Hepatocyte (in vitro differentiated cells): ENCODE measurements at regions not wholly inside any gene's neighbourhood (a gene's known extent, or its start where the extent isn't known, plus 50 kb on each side); places are given as distances from the start of the nearest gene placed in this dataset.

Experiments
- DNase-seq: peaks from one replicate; pipeline ENCODE4 v3.0.0-alpha.2; 2016; ENCODE audit warnings: low spot score
- H2AFZ ChIP-seq: fragments of 200-600 bp; sonication (generic); 2 replicates; pipeline ENCODE4 v1.6.0; 2016; ENCODE audit warnings: antibody characterized with exemption, mild to moderate bottlenecking
- H3K27ac ChIP-seq: fragments of 200-600 bp; sonication (generic); 2 replicates; pipeline ENCODE4 v1.5.1; 2016; ENCODE audit warnings: mild to moderate bottlenecking
- H3K27me3 ChIP-seq: fragments of 200-600 bp; sonication (generic); 2 replicates; pipeline ENCODE4 v1.6.1; 2016
- H3K36me3 ChIP-seq: fragments of 200-600 bp; sonication (generic); replicated peaks from 2 replicates; pipeline ENCODE4 v1.5.1; 2016; ENCODE audit warnings: low read depth; ENCODE audit not compliant: insufficient read depth
- H3K4me1 ChIP-seq: fragments of 200-600 bp; sonication (generic); 2 replicates; pipeline ENCODE4 v1.5.1; 2016; ENCODE audit warnings: mild to moderate bottlenecking, moderate library complexity; ENCODE audit not compliant: insufficient read depth
- H3K4me2 ChIP-seq: fragments of 200-600 bp; sonication (generic); 2 replicates; pipeline ENCODE4 v1.6.0; 2016
- H3K4me3 ChIP-seq: fragments of 200-600 bp; sonication (generic); 2 replicates; pipeline ENCODE4 v1.5.1; 2016; ENCODE audit warnings: mild to moderate bottlenecking
- H3K79me2 ChIP-seq: fragments of 200-600 bp; sonication (generic); 2 replicates; pipeline ENCODE4 v1.6.0; 2017; ENCODE audit warnings: mild to moderate bottlenecking
- H3K9me2 ChIP-seq: fragments of 200-600 bp; sonication (generic); replicated peaks from 2 replicates; pipeline ENCODE4 v1.6.0; 2017; ENCODE audit warnings: mild to moderate bottlenecking; ENCODE audit not compliant: insufficient read depth
- H3K9me3 ChIP-seq: fragments of 200-600 bp; sonication (generic); 2 replicates; pipeline ENCODE4 v1.5.1; 2016; ENCODE audit warnings: low read depth, mild to moderate bottlenecking
- H4K20me1 ChIP-seq: fragments of 200-600 bp; sonication (generic); 2 replicates; pipeline ENCODE4 v1.6.0; 2016; ENCODE audit warnings: mild to moderate bottlenecking; ENCODE audit not compliant: insufficient read depth, poor library complexity, severe bottlenecking
- EZH2 ChIP-seq: fragments of 200-600 bp; sonication (generic); IDR thresholded peaks from 2 replicates; pipeline ENCODE4 v1.6.1; 2016; ENCODE audit warnings: antibody characterized with exemption, mild to moderate bottlenecking, borderline replicate concordance
- EZH2phosphoT487 ChIP-seq: fragments of 200-600 bp; sonication (generic); IDR thresholded peaks from one replicate; pipeline ENCODE4 v1.6.1; 2018; ENCODE audit warnings: antibody characterized with exemption, mild to moderate bottlenecking, low read depth, moderate library complexity; ENCODE audit not compliant: unreplicated experiment, severe bottlenecking
- WGBS: methylation state at CpG from one replicate; pipeline ENCODE4 v1.1.6; 2016; ENCODE audit warnings: low lambda C conversion rate; ENCODE audit errors: missing lambda C conversion rate; 5-methylcytosine and 5-hydroxymethylcytosine counted together
- TF ChIP-seq, protein P1 (sequence below): fragments of 200-600 bp; sonication (generic); IDR thresholded peaks from 2 replicates; pipeline ENCODE4 v1.5.1; 2016; ENCODE audit warnings: antibody characterized with exemption, mild to moderate bottlenecking; ENCODE audit not compliant: poor library complexity

GRCh38 chr7:85815526-85815925 is 628.7 kb upstream of the SEMA3D start:
- TF ChIP-seq, protein P1, sequence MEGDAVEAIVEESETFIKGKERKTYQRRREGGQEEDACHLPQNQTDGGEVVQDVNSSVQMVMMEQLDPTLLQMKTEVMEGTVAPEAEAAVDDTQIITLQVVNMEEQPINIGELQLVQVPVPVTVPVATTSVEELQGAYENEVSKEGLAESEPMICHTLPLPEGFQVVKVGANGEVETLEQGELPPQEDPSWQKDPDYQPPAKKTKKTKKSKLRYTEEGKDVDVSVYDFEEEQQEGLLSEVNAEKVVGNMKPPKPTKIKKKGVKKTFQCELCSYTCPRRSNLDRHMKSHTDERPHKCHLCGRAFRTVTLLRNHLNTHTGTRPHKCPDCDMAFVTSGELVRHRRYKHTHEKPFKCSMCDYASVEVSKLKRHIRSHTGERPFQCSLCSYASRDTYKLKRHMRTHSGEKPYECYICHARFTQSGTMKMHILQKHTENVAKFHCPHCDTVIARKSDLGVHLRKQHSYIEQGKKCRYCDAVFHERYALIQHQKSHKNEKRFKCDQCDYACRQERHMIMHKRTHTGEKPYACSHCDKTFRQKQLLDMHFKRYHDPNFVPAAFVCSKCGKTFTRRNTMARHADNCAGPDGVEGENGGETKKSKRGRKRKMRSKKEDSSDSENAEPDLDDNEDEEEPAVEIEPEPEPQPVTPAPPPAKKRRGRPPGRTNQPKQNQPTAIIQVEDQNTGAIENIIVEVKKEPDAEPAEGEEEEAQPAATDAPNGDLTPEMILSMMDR: no peak
- TF ChIP-seq EZH2: no peak
- TF ChIP-seq EZH2phosphoT487: no peak
- H4K20me1 ChIP-seq: no peaks in the 10 kb centered on the region
- no peaks in the 10 kb centered on the region for H3K36me3 ChIP-seq
- H3K9me2 ChIP-seq: no peaks in the 10 kb centered on the region
- no peak overlapping the region for H3K4me3 ChIP-seq
- no peaks in the 10 kb centered on the region for H3K9me3 ChIP-seq
- no peak overlapping the region for H3K27ac ChIP-seq
- no peak overlapping the region for H3K4me2 ChIP-seq
- DNase-seq: no peak
- H3K79me2 ChIP-seq: no peaks in the 10 kb centered on the region
- H3K27me3 ChIP-seq: no peaks in the 10 kb centered on the region
- no peaks in the 10 kb centered on the region for H3K4me1 ChIP-seq
- H2AFZ ChIP-seq: no peak overlapping the region

DNA sequence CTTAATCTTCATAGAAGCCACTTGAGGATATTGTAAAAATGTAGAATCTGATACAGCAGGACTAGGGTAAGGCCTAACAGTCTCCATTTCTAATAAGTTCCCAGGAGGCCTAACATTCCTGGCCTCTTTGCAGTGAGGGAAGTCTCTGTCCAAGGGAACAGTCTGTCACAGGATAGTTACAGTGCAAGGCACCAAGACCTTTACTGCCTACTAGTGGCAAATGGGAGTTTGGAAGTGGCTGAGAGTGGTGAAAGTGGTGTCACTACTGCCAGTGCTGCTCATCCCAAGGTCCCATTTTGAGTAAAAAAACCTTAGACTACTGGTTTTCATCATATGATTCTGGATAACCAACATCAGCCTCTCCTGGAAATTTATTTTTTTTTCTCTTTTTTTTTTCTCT is 619.5 kb upstream of the SEMA3D start:
- H3K9me2 ChIP-seq: no peaks in the 10 kb centered on the region
- TF ChIP-seq EZH2 (no peak), EZH2phosphoT487 (no peak)
- TF ChIP-seq, protein P1: no peak
- no peaks in the 10 kb centered on the region for H3K9me3 ChIP-seq
- no peak for DNase-seq
- no peak overlapping the region for H3K4me3 ChIP-seq
- no peaks in the 10 kb centered on the region for H3K27me3 ChIP-seq
- no peaks in the 10 kb centered on the region for H3K36me3 ChIP-seq
- H4K20me1 ChIP-seq: no peaks in the 10 kb centered on the region
- no peaks in the 10 kb centered on the region for H3K4me1 ChIP-seq
- no peak overlapping the region for H3K4me2 ChIP-seq
- no peak overlapping the region for H3K27ac ChIP-seq
- H2AFZ ChIP-seq: no peak overlapping the region
- no peaks in the 10 kb centered on the region for H3K79me2 ChIP-seq

- H3K27ac ChIP-seq: no peak overlapping the region
- no peaks in the 10 kb centered on the region for H3K79me2 ChIP-seq
- no peaks in the 10 kb centered on the region for H3K9me2 ChIP-seq
- H2AFZ ChIP-seq: no peak overlapping the region
- no peaks in the 10 kb centered on the region for H3K9me3 ChIP-seq
- no peak for TF ChIP-seq EZH2phosphoT487
- TF ChIP-seq, protein P1: no peak
- no peak for TF ChIP-seq EZH2
- no peaks in the 10 kb centered on the region for H3K27me3 ChIP-seq
- DNase-seq: no peak
- no peaks in the 10 kb centered on the region for H4K20me1 ChIP-seq
- no peaks in the 10 kb centered on the region for H3K36me3 ChIP-seq
- H3K4me2 ChIP-seq: no peak overlapping the region
- no peak overlapping the region for H3K4me3 ChIP-seq
- no peaks in the 10 kb centered on the region for H3K4me1 ChIP-seq
These were observed 618.8 kb upstream of the SEMA3D start for GRCh38 chr7:85805656-85806055.

GRCh38 chr7:85805249-85805648 is 618.4 kb upstream of the SEMA3D start:
- TF ChIP-seq, protein P1: no peak
- no peak for TF ChIP-seq EZH2phosphoT487
- TF ChIP-seq EZH2: no peak
- H4K20me1 ChIP-seq: no peaks in the 10 kb centered on the region
- 94% methylated on average over 3 of the region's 3 CpGs for WGBS
- H3K4me2 ChIP-seq: no peak overlapping the region
- DNase-seq: no peak
- H3K79me2 ChIP-seq: no peaks in the 10 kb centered on the region
- no peak overlapping the region for H3K4me3 ChIP-seq
- H3K9me3 ChIP-seq: no peaks in the 10 kb centered on the region
- H3K27me3 ChIP-seq: no peaks in the 10 kb centered on the region
- no peaks in the 10 kb centered on the region for H3K9me2 ChIP-seq
- no peak overlapping the region for H2AFZ ChIP-seq
- H3K4me1 ChIP-seq: no peaks in the 10 kb centered on the region
- no peaks in the 10 kb centered on the region for H3K36me3 ChIP-seq
- H3K27ac ChIP-seq: no peak overlapping the region
